Iris pigment epithelial cell (primary cell): ENCODE measurements at regions not wholly inside any gene's neighbourhood (a gene's known extent, or its start where the extent isn't known, plus 50 kb on each side); places are given as distances from the start of the nearest gene placed in this dataset.
A peak's percentile ranks its signal among the peaks of the same experiment; 100 is the strongest.

Experiments used
- DNase-seq: peaks from one replicate; pipeline ENCODE4 v3.0.0-alpha.2; 2011; ENCODE audit warnings: low read depth

DNA sequence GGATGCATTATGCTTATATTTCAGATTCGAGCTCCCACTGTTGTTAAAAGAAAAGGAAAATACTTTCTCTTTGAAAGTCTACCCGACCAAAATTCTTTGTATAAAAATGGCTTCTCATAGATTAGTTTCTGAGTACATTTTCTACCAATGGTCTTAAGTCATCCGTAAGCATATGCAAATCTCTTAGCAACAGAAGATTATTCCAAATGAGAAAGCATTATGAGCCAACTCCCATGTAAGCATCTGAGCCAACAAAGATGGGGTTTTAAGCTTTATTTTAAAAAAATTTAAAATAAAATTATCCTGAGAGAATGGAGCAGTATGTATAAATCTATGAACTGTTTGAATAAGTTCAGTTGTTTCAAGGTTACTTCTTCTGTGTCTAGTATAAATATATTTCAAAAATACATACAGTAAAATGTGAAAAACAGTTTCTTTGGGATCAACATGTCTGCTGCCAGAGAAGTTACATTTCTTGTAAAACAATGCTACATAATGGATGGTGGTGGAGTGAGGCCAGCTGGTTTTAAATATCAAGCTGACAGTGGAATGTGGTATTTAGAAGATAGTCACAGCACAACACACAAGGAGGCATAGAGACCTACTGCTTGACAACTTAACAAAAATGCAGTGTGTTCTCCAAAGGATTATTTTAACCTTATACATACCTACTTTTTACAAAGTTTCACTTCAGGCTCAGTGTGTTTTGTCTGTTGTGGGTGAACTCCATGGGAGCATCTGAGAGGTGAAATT lies 199.5 kb upstream of the DIPK2B start:
- DNase-seq = peak; percentile 45

DNA sequence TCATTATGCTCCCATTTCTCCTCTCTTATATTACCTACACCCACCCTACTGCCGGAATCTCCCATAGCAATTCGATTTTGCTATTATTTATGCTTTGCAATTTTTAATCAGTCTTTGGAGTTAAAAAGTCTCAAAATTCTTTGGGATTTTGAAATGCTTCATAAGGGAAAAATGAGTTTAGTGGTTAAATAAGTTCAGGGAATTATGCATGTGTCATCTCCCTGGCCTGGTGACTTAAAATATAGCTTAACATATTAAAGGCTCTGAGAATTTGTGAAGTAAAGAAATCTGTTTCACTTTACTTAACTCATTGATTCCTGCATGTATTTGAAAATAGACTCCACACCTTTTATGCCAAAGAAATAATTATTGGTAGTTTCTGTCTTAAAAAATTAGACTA lies 185.1 kb upstream of the DIPK2B start:
- DNase-seq = peak; percentile 25

DNA sequence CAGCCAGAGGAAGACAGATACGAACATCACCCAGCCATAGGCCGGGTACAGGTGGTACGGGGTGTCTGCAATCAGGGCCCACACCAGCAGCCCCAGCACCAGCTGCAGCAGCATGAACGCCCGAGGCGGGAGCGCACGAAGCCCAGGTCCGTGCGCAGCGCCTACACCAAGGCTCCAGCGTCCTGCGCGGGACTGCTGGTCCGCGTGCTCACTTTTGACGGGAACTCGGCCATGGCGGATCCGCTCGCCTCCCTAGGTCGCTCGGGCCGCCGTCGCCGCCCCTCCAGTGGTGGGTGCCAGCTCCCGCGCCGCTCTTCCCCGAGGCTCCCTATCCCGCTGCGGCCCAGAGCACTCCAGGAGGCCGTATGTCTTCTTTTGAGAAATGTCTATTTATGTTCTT lies 181.2 kb upstream of the DIPK2B start:
- DNase-seq = no peak

DNA sequence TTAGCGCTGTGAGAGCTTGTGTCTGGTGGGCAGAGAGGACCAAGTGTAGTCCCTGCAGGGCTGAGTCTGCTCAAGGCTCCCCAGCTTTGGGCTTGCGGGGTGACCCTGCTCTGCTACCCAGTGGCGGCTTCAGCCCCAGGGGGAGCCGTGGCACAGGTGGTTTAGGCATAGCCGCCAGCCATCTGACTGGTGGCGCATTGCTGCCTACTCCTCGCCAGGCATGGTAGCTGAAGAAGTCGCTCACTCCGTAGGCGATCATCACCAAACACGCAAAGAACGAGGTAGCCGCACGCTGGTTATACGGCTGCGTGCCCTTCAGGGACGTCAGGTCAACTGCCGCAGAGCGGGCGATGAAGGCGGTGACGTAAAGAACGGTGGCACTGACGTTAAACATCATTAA lies 180.7 kb upstream of the DIPK2B start:
- DNase-seq = no peak

DNA sequence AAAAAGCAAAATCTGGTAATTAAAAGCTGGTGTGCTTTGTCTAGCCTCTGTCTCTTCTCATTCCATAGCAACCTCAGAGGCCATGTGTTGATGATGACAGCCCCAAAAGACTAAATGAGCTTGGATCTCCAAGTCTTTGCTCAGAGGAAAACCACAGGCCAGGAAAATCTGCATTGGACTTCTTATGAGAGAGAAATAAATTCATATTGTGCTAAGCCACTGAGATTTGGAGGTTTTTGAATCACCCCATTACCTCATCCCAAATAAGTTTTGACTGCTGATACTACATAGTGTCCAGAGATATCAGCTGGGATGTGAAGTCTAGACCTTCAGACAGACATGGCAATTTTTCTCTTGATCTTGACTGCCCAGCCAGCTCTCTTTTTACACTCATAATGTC lies 178.6 kb upstream of the DIPK2B start:
- no peak for DNase-seq

DNA sequence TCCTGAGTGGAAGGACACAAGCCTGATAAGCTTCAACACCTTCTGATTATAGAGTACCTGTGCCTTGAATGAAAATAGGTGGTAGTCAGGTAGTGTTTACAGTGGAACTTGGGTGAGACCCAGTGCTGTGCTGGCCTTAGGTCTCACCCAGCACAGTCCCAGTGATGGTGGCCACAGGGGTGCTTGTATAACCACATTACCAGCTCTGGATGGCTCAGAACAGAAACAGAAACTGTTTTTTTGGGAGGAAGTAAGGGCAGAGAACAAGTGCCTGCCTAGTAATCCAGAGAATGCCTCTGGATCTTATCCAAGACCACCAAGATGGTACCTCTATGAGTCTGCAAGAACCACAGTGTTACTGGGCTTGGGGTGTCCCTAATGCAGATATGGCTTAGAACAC lies 171.5 kb upstream of the DIPK2B start:
- no peak for DNase-seq

DNA sequence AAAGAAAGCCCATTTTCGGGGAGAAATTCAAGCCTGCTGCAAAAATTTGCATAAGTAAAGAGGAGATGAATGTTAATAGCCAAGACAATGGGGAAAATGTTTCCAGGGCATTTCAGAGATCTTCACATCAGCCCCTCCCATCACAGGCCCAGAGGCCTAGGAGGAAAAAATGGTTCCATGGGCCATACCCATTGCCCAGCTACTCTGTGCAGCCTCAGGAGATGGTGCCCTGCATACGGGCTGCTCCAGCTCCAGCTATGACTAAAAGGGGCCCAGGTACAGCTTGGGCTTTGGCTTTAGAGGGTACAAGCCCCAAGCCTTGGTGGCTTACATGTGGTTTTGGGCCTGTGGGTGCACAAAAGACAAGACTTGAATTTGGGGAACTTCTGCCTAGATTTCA lies 168.0 kb upstream of the DIPK2B start:
- DNase-seq = no peak

DNA sequence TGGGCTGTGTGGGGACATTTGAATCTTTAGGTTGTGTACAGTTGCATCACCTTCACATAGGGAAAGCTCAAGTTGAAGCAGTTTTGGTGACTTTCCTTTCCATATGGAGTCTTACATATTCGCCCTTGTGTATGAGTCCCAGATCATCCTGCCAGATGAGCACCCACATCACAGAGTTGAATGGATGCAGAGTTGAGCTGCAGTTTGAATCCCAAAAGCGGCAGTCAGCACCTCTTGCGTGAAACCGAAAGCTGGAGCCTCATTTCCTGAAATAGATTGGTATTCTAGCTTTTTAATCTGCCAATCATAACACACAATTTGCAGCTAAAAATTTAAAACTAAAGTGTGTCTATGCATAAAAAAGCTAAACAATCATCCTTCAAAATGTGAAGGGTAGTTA lies 162.9 kb upstream of the DIPK2B start:
- no peak for DNase-seq

DNA sequence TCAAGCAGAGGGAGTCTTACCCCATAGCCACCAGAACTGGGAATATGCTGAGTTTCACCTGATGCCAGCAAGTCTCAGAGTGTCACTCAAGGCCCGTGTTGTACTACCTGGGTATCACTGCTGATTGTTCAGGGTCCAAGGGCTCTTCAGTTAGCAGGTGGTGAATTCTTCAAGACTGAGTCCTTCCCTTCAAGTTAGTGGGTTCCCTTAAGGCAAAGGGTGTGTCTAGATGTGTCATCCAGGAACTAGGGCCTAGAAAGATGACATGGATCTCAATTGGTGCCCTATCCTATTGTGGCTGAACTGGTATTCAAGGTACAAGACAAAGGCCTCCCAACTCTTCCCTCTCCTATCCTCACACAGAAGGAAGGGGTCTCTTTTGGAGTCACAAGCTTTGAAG lies 159.9 kb upstream of the DIPK2B start:
- no peak for DNase-seq

DNA sequence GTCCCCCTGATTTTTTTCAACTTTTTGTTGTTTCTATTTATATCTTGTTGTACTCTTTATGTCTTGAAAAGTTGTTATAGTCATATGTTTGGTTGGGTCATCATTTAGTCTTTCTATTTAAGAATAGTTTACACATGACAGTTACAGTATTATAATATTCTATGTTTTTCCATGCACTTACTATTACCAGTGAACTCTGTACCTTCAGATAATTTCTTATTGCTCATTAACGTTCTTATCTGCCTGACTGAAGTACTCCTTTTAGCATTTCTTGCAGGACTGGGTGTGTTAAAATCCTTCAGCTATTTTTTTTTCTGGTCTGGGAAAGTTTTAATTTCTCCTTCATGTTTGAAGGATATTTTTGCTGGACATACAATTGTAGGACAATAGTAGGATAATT lies 157.7 kb upstream of the DIPK2B start:
- DNase-seq = no peak

DNA sequence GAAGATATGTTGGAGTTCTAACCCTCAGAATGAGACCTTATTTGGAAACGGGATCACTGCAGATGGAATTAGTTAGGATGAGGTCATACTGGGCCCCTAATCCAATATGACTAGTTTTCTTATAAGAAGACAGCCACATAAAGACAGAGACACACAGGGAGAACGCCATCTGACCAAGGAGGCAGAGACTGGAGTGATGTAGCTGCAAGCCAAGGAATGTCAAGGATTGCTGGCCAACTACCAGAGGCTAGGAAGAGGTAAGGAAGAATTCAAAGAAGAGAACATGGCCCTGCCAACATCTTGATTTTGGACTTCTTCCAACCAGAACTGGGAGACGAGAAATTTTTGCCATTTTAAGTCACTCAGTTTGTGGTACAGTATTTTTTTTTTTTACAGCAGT lies 152.8 kb upstream of the DIPK2B start:
- no peak for DNase-seq

DNA sequence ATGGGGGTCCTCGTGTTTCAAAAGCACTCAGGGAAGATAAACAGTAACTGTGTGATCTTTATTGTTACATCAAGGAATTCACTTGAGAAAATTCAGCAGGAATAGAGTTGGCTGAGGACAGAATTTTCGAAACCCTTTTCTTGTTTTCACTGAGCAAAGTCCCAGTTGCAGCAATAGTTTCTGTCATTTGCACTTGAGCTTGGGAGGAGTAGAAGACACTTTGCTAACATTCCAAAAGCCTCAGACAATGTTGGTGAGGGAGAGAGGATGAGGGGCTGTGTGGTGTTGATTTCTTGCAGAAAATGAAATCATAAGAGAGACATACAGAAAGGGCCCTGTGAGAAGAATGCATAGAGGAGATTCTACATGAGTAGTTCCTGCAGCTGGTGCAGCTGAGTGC lies 151.9 kb upstream of the DIPK2B start:
- DNase-seq = no peak

DNA sequence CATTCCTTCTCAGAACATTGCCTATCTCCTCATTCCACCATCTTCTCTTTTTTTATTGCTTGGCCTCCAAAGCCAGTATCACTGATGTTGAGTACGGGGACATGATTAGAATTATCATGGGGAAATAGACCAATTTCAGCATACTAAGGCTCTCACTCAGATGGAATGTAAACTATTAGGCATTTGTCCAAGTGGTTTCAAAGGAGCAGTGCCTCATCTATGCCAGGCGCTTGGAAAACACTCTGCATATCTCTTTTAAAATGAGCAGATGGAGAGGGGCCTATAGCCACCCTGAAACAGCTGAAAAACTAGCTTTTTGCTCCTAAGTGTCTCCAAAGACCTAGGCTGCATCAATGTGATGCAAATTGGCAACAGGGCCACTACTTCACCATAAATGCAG lies 150.8 kb upstream of the DIPK2B start:
- DNase-seq = peak; percentile 69

DNA sequence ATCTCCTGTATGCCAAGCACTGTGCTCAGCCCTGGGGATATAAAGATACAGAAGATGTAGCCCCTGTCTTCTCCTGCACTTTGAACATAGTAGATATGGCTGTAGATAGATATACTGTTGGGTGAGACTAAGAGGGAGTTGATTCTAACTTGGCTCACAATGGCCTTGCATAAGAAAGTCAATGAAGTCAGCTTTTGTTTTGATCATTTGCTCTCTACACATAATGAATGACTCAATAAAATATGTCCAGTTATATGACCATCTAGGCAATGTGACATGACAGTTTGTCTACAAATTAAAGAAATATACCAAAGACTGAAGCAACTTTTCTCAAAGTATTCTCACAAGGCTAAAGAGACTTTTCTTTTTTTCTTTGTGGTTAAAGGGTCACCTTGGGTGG lies 147.6 kb upstream of the DIPK2B start:
- no peak for DNase-seq

DNA sequence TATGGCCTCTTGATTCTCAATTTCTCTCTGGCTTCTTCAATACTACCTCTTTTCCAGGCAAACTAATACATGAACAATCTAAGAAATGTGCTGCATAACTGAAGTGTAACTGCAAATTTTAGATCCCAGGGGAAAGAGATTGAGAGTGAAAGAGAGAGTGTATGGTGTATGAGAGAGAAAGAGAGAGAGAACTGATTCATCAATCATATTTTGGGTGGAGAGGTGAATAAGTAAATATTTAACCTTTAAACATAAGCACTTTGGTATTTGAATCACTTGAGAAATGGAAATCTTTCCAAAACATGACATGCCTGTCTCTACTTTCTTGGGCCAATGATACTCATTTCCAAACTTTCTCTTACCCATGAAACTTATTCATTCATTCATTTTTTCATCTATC lies 147.2 kb upstream of the DIPK2B start:
- DNase-seq = peak; percentile 16

DNA sequence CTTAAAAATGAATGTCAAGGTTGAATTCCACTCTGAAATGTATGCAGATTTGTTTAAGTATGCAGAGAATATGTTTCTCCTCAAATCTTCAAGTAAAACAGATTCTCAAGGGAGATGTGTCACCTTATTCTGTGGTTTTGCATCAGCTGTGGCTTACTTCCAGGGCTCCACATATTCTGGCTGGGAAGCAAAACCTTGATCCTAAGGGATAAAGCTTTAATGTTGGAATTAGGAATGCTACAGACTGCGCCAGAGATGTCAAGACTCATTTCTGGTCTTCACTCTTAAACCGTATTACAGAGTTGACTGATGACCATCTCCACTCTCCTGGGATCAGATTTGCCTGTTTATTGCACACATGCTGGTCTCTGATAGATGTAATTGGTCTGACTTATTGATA lies 143.9 kb upstream of the DIPK2B start:
- peak; percentile 31 for DNase-seq

DNA sequence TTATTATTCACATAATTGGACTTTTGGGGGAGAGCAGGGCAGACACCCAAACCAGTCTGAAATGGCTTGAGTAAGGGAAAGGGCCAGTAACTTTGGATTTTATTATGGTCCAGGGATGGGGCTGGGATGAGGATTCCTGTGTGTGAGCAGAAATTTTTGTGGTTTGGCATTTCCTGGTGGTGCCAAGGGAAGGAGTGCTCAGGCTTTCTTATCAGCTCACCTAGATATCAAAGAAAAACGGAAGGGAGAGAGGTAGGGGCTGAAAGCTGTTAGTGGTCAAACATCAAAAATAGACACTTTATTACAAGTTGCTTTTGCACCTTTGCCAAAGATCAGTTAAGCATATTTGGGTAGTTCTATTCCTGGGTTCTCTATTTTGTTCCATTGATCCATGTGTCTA lies 128.5 kb upstream of the DIPK2B start:
- DNase-seq = no peak

DNA sequence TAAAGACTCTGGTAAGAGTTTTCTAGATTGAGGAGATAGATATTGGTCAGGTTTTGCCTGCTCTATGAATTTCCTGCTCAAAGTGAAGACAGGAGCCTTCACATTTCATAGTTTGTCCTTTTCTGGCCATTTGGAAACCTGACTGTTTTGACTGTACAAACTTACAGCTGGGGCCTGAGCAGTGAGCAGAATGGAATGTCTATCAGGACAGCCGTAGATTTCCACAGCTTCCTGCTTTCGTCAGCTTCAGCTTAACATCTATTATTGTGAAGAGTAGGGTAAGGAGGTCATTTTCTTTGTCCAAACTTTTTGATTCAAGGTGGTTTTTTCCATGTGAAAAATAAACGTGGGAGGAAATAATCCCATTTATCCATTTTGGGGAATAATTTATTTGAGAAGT lies 124.3 kb upstream of the DIPK2B start:
- DNase-seq = peak; percentile 90

DNA sequence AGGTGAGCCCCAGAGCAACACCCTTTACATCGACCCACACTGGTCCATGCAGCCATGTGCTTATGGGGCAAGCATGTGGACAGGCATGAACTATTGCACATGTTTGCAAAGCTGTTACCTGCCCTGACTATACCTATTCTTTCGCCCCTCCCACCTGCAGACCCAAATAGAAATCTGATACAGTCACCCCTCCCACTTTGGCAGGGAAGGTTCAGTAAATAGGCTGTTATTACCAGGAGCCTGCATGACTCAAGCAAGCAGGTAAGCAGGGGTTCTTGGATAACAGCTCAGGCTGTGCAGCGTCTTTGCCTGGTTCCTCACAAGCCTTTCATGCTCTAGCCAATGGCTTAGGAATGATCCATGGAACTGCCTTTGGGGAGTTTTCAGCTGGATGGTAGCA lies 122.7 kb upstream of the DIPK2B start:
- DNase-seq = no peak

DNA sequence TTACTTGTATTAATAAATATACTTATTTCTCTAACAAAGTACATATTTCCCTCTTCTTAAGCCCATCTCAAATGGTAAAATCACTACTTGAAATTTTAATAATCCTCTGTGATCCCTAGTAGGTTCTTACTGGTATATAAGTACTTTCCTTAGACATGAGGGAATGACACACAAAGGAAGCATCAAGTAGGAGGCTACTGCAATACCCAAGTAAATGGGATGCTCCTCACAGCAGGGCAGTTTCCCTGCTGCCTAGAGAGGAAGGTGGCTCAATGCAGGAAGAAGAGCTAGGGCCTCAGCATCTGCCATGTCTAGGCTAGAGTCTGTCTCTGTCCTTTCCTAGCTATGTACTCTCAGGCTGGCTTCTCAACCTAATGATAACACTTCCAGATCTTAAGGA lies 122.1 kb upstream of the DIPK2B start:
- peak; percentile 46 for DNase-seq

DNA sequence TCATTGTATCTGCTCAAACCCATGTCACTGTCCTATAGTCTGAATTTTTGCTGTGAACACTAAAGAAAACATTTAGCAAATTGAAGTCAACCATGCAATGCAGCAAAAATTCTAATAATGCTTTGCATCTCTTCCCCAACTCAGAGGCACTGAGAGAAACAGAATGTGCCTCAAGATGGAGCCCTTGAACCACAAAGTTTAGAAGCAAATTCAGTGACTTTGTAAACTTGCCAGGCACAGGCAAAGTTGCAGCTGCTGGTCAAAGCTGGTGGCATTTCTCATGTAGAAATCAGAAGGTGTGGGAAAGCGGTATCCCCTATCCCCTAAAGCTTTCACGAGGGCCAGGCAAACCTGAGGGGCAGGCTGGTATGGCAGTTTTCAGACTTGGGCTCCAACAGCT lies 121.7 kb upstream of the DIPK2B start:
- peak; percentile 85 for DNase-seq

DNA sequence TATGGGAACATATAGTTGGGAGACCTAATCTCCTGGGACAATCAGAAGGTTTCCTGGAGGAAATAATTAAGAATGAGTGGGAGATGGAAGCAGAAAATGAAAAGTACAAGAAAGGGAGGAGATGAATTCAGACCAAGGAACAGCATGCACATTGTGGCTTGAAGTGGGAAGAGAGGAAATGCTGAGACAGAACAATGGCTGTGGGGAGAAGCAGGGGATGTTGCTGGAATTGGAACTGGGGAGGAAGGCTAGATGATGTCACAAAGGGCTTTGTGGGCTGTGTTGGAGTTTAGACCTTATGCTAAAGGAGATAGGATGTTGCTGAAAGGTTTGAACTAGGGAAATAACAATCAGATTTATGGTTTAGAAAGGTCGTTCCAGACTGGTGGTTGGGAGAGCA lies 119.5 kb upstream of the DIPK2B start:
- no peak for DNase-seq

DNA sequence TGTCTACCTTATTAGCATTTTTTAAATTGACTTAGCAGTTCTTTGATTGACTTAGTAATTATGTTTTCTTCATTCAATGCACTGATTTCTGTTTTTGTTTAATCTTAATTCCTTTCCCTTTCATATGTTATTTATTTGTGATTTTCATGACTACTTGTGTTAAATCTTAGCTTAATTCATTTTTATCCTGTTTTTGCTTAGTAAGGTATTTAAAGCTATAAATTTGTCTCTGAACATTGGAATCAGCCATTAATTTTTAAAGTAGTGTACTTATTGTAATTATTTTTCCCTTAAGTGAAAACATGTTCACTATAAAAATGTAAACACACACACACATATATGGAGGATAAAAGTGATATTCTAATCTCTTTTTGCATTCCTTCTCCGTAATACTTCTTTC lies 109.1 kb upstream of the DIPK2B start:
- DNase-seq = no peak

DNA sequence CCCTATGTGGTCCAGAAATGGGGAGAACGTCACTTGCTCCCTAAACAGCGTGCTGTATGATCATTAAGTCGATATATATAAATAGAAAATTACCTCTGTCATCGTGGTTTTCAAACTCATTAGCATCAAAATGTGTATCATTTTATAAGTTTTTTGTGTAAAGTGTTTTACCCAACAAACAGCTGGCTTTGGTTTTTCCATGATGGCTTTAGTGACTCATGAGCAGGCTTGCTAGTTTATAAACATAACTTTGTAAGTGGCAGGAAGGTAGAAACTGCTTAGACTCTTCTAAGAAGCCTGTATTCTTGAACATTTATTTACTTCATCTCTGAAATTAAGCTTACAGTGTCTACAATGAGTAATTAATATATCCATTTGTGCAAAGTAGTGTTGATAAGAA lies 108.4 kb upstream of the DIPK2B start:
- DNase-seq = peak; percentile 49

DNA sequence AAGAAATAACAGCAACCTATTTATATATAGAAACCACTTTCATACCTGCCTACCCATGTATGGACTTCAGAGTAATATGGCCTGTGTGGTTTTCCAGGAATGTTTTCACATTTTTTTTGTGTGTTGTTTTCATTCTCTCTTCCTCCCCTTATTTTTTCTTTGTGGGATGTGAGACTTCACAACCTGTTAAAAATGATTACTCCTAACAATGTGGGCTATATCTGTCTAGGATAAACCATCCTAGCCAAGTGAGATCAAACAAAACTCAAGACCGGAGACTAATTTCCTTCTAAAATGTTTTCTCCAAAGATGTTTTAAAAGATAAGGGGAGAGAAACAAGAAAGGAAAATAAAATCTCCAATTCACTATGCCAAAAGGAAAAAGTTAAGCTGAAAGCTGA lies 106.1 kb upstream of the DIPK2B start:
- DNase-seq = no peak
